ENCODE measurements at regions not wholly inside any gene's neighbourhood (a gene's known extent, or its start where the extent isn't known, plus 50 kb on each side); places are given as distances from the start of the nearest gene placed in this dataset.

GRCh38 chr9:81305561-81306182 lies 383.7 kb downstream of the TLE1 start:
- H3K4me3 ChIP-seq (ENCODE audit: low read length in 3 of 3): no peak overlapping the region
- H3K9me3 ChIP-seq (ENCODE audit: control insufficient read depth in 3 of 3, low read length in 3 of 3): no peaks in the 10 kb centered on the region
- H3K36me3 ChIP-seq (ENCODE audit: control insufficient read depth in 3 of 3, insufficient read depth in 3 of 3, low read length in 3 of 3): no peaks in the 10 kb centered on the region
- H3K27ac ChIP-seq (ENCODE audit: low read depth, low read length): no peak overlapping the region
- no peaks in the 10 kb centered on the region for H3K27me3 ChIP-seq (ENCODE audit: control insufficient read depth in 3 of 3, insufficient read depth in 3 of 3, low read length in 3 of 3)
- no peaks in the 10 kb centered on the region for H3K4me1 ChIP-seq (ENCODE audit: control insufficient read depth in 3 of 3, insufficient read depth in 3 of 3, low read length in 3 of 3)
- no peak overlapping the region for H3K9ac ChIP-seq (ENCODE audit: low read depth in 1 of 3, low read length in 3 of 3)

GRCh38 chr9:81303658-81304057 lies 385.7 kb downstream of the TLE1 start:
- Histone ChIP-seq H3K4me1 (ENCODE audit: control insufficient read depth in 3 of 3, insufficient read depth in 3 of 3, low read length in 3 of 3) (no peaks in the 10 kb centered on the region), H3K27ac (ENCODE audit: low read depth, low read length) (no peak overlapping the region), H3K27me3 (ENCODE audit: control insufficient read depth in 3 of 3, insufficient read depth in 3 of 3, low read length in 3 of 3) (no peaks in the 10 kb centered on the region), H3K9me3 (ENCODE audit: control insufficient read depth in 3 of 3, low read length in 3 of 3) (no peaks in the 10 kb centered on the region), H3K4me3 (ENCODE audit: low read length in 3 of 3) (no peak overlapping the region), H3K9ac (ENCODE audit: low read depth in 1 of 3, low read length in 3 of 3) (no peak overlapping the region), H3K36me3 (ENCODE audit: control insufficient read depth in 3 of 3, insufficient read depth in 3 of 3, low read length in 3 of 3) (no peaks in the 10 kb centered on the region)

DNA sequence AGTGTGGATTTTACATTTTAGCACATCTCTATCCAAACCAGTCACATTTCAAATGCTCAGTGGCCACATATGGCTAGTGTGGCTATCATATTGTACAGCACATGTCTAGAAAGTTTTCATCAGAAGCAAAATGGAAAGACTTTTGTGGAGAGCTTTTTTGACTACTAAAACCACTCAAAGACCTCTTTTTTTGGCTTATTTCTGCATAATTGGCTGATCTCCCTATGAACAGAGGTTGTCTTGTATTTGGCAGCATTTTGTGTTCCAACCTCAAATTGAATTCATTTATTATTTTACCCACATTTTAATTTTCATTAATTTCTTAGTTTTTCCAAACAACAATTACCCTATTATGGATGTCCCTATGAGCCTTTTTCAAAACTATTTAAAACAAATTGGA lies 395.7 kb downstream of the TLE1 start:
- H3K27ac ChIP-seq (ENCODE audit: low read depth, low read length): no peak overlapping the region
- H3K4me1 ChIP-seq (ENCODE audit: control insufficient read depth in 3 of 3, insufficient read depth in 3 of 3, low read length in 3 of 3): no peaks in the 10 kb centered on the region
- no peak overlapping the region for H3K4me3 ChIP-seq (ENCODE audit: low read length in 3 of 3)
- H3K9me3 ChIP-seq (ENCODE audit: control insufficient read depth in 3 of 3, low read length in 3 of 3): no peaks in the 10 kb centered on the region
- H3K9ac ChIP-seq (ENCODE audit: low read depth in 1 of 3, low read length in 3 of 3): no peak overlapping the region
- H3K36me3 ChIP-seq (ENCODE audit: control insufficient read depth in 3 of 3, insufficient read depth in 3 of 3, low read length in 3 of 3): no peaks in the 10 kb centered on the region
- no peaks in the 10 kb centered on the region for H3K27me3 ChIP-seq (ENCODE audit: control insufficient read depth in 3 of 3, insufficient read depth in 3 of 3, low read length in 3 of 3)

DNA sequence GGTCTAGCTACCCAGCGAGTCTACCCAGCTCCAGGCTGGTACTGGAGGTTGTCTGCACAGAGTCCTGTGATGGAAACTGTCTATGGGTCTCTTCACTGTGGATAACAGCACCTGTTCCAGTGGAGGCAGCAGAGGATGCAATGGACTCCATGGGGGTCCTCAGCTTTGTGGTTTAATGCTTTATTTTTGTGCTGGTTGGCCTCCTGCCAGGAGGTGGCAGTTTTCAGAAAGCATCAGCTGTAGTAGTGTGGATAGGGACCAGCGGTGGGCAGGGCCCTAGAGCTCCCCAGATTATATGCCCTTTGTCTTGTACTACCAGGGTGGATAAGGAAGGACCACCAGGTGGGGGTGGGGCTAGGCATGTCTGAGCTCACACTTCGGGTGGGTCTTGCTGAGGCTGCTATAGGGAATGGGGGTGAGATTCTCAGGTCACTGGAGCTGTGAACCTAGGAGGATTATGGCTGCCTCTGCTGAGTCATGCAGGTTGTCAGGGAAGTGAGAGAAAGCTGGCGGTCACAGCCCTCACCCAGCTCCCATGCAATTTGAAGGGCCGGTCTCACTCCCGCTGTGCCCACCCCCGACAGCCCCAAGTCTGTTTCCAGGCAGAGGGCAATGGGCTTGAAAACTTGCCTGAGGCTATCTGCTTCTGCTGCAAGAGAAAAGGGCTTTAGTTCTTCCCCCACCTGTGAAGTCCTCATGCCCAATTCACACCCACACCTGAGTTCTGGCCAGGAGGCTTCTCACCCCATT lies 397.1 kb downstream of the TLE1 start:
- H3K36me3 ChIP-seq (ENCODE audit: control insufficient read depth in 3 of 3, insufficient read depth in 3 of 3, low read length in 3 of 3): no peaks in the 10 kb centered on the region
- H3K27me3 ChIP-seq (ENCODE audit: control insufficient read depth in 3 of 3, insufficient read depth in 3 of 3, low read length in 3 of 3): no peaks in the 10 kb centered on the region
- no peak overlapping the region for H3K4me3 ChIP-seq (ENCODE audit: low read length in 3 of 3)
- no peaks in the 10 kb centered on the region for H3K4me1 ChIP-seq (ENCODE audit: control insufficient read depth in 3 of 3, insufficient read depth in 3 of 3, low read length in 3 of 3)
- no peak overlapping the region for H3K27ac ChIP-seq (ENCODE audit: low read depth, low read length)
- H3K9ac ChIP-seq (ENCODE audit: low read depth in 1 of 3, low read length in 3 of 3): no peak overlapping the region
- H3K9me3 ChIP-seq (ENCODE audit: control insufficient read depth in 3 of 3, low read length in 3 of 3): no peaks in the 10 kb centered on the region

- H3K27ac ChIP-seq (ENCODE audit: low read depth, low read length): no peak overlapping the region
- H3K36me3 ChIP-seq (ENCODE audit: control insufficient read depth in 3 of 3, insufficient read depth in 3 of 3, low read length in 3 of 3): no peaks in the 10 kb centered on the region
- H3K27me3 ChIP-seq (ENCODE audit: control insufficient read depth in 3 of 3, insufficient read depth in 3 of 3, low read length in 3 of 3): no peaks in the 10 kb centered on the region
- H3K4me1 ChIP-seq (ENCODE audit: control insufficient read depth in 3 of 3, insufficient read depth in 3 of 3, low read length in 3 of 3): no peaks in the 10 kb centered on the region
- H3K9ac ChIP-seq (ENCODE audit: low read depth in 1 of 3, low read length in 3 of 3): no peak overlapping the region
- no peaks in the 10 kb centered on the region for H3K9me3 ChIP-seq (ENCODE audit: control insufficient read depth in 3 of 3, low read length in 3 of 3)
- no peak overlapping the region for H3K4me3 ChIP-seq (ENCODE audit: low read length in 3 of 3)
These were observed 399.7 kb downstream of the TLE1 start for GRCh38 chr9:81289622-81290021.

DNA sequence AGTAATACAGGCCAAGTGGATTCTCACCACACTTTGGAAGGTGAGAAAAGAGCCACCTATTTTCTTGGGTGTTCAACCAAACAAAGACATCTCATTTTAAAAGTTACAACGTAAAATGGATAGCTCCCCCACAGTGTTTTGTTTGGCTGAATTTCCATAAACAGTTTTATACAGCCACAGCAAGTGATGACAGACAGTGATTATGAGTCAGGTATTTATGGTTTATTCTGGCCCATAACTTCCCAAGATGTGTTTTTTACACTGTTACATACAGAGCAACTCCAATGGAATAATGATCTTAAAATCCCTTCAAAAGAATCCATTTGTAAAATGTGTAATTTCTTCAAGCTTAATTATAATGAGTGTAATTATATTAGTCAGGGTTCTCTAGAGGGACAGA lies 421.3 kb downstream of the TLE1 start:
- no peak overlapping the region for H3K27ac ChIP-seq (ENCODE audit: low read depth, low read length)
- H3K9me3 ChIP-seq (ENCODE audit: control insufficient read depth in 3 of 3, low read length in 3 of 3): no peaks in the 10 kb centered on the region
- H3K4me1 ChIP-seq (ENCODE audit: control insufficient read depth in 3 of 3, insufficient read depth in 3 of 3, low read length in 3 of 3): no peaks in the 10 kb centered on the region
- H3K4me3 ChIP-seq (ENCODE audit: low read length in 3 of 3): no peak overlapping the region
- H3K9ac ChIP-seq (ENCODE audit: low read depth in 1 of 3, low read length in 3 of 3): no peak overlapping the region
- no peaks in the 10 kb centered on the region for H3K36me3 ChIP-seq (ENCODE audit: control insufficient read depth in 3 of 3, insufficient read depth in 3 of 3, low read length in 3 of 3)
- H3K27me3 ChIP-seq (ENCODE audit: control insufficient read depth in 3 of 3, insufficient read depth in 3 of 3, low read length in 3 of 3): no peaks in the 10 kb centered on the region

GRCh38 chr9:81266674-81267073 lies 422.7 kb downstream of the TLE1 start:
- Histone ChIP-seq H3K27ac (ENCODE audit: low read depth, low read length) (no peak overlapping the region), H3K36me3 (ENCODE audit: control insufficient read depth in 3 of 3, insufficient read depth in 3 of 3, low read length in 3 of 3) (no peaks in the 10 kb centered on the region), H3K4me1 (ENCODE audit: control insufficient read depth in 3 of 3, insufficient read depth in 3 of 3, low read length in 3 of 3) (no peaks in the 10 kb centered on the region), H3K27me3 (ENCODE audit: control insufficient read depth in 3 of 3, insufficient read depth in 3 of 3, low read length in 3 of 3) (no peaks in the 10 kb centered on the region), H3K9me3 (ENCODE audit: control insufficient read depth in 3 of 3, low read length in 3 of 3) (no peaks in the 10 kb centered on the region), H3K4me3 (ENCODE audit: low read length in 3 of 3) (no peak overlapping the region), H3K9ac (ENCODE audit: low read depth in 1 of 3, low read length in 3 of 3) (no peak overlapping the region)

DNA sequence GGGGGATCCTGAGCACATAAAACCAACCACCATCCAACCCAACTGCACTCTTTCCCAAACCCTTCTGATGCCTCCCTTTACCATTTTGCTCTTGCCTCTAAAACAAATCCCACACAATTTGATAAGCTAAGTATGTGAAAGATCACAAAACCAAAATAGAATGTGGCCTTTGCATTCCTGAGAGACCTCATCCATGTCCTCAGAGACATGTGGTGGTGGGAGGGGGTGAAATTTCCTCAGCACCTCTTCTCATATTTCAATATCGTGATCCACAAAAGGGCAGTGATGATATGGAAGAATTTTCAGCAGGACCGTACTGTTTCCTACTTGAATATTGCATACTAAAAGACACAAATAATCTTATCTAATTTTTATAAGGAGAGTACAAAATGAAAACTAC lies 423.3 kb downstream of the TLE1 start:
- Histone ChIP-seq H3K4me3 (ENCODE audit: low read length in 3 of 3) (no peak overlapping the region), H3K4me1 (ENCODE audit: control insufficient read depth in 3 of 3, insufficient read depth in 3 of 3, low read length in 3 of 3) (no peaks in the 10 kb centered on the region), H3K9ac (ENCODE audit: low read depth in 1 of 3, low read length in 3 of 3) (no peak overlapping the region), H3K9me3 (ENCODE audit: control insufficient read depth in 3 of 3, low read length in 3 of 3) (no peaks in the 10 kb centered on the region), H3K27ac (ENCODE audit: low read depth, low read length) (no peak overlapping the region), H3K27me3 (ENCODE audit: control insufficient read depth in 3 of 3, insufficient read depth in 3 of 3, low read length in 3 of 3) (no peaks in the 10 kb centered on the region), H3K36me3 (ENCODE audit: control insufficient read depth in 3 of 3, insufficient read depth in 3 of 3, low read length in 3 of 3) (no peaks in the 10 kb centered on the region)

GRCh38 chr9:81264516-81264915 lies 424.8 kb downstream of the TLE1 start:
- Histone ChIP-seq H3K4me3 (ENCODE audit: low read length in 3 of 3) (no peak overlapping the region), H3K9me3 (ENCODE audit: control insufficient read depth in 3 of 3, low read length in 3 of 3) (no peaks in the 10 kb centered on the region), H3K36me3 (ENCODE audit: control insufficient read depth in 3 of 3, insufficient read depth in 3 of 3, low read length in 3 of 3) (no peaks in the 10 kb centered on the region), H3K4me1 (ENCODE audit: control insufficient read depth in 3 of 3, insufficient read depth in 3 of 3, low read length in 3 of 3) (no peaks in the 10 kb centered on the region), H3K9ac (ENCODE audit: low read depth in 1 of 3, low read length in 3 of 3) (no peak overlapping the region), H3K27ac (ENCODE audit: low read depth, low read length) (no peak overlapping the region), H3K27me3 (ENCODE audit: control insufficient read depth in 3 of 3, insufficient read depth in 3 of 3, low read length in 3 of 3) (no peaks in the 10 kb centered on the region)

GRCh38 chr9:81259896-81260295 lies 429.5 kb downstream of the TLE1 start:
- no peak overlapping the region for H3K27ac ChIP-seq (ENCODE audit: low read depth, low read length)
- H3K4me3 ChIP-seq (ENCODE audit: low read length in 3 of 3): no peak overlapping the region
- H3K4me1 ChIP-seq (ENCODE audit: control insufficient read depth in 3 of 3, insufficient read depth in 3 of 3, low read length in 3 of 3): no peaks in the 10 kb centered on the region
- H3K9me3 ChIP-seq (ENCODE audit: control insufficient read depth in 3 of 3, low read length in 3 of 3): no peaks in the 10 kb centered on the region
- H3K27me3 ChIP-seq (ENCODE audit: control insufficient read depth in 3 of 3, insufficient read depth in 3 of 3, low read length in 3 of 3): no peaks in the 10 kb centered on the region
- no peaks in the 10 kb centered on the region for H3K36me3 ChIP-seq (ENCODE audit: control insufficient read depth in 3 of 3, insufficient read depth in 3 of 3, low read length in 3 of 3)
- H3K9ac ChIP-seq (ENCODE audit: low read depth in 1 of 3, low read length in 3 of 3): no peak overlapping the region
